ENCODE measurements at regions not wholly inside any gene's neighbourhood (a gene's known extent, or its start where the extent isn't known, plus 50 kb on each side); places are given as distances from the start of the nearest gene placed in this dataset.
"Not testable (repeated sequence)": the region's sequence is repeated elsewhere in the genome, so short reads cannot be mapped to it uniquely, and the experiment has no call there.

DNA sequence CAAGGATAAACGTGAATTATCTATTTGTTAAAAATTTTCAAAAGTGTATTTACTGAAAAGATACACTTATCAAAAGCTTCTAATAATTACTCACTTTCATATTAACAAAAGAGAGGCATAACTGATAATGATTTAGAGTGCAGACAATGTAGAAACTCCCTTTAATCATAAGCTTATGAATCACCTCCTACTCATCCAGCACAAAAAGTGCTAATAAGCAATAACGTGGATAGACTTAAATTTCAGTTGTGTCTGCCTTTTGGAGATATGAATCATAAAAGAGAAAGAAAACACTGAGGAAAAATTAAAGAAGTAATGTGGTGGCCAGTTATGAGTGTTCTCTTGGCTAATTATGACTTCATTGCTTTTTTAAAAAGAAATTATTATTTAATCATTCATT, 827.6 kb upstream of the B3GALT2 start:
- H3K27me3 ChIP-seq (ENCODE audit: insufficient read depth, low read length, poor library complexity, severe bottlenecking): no peaks in the 10 kb centered on the region
- TF ChIP-seq, protein P1, sequence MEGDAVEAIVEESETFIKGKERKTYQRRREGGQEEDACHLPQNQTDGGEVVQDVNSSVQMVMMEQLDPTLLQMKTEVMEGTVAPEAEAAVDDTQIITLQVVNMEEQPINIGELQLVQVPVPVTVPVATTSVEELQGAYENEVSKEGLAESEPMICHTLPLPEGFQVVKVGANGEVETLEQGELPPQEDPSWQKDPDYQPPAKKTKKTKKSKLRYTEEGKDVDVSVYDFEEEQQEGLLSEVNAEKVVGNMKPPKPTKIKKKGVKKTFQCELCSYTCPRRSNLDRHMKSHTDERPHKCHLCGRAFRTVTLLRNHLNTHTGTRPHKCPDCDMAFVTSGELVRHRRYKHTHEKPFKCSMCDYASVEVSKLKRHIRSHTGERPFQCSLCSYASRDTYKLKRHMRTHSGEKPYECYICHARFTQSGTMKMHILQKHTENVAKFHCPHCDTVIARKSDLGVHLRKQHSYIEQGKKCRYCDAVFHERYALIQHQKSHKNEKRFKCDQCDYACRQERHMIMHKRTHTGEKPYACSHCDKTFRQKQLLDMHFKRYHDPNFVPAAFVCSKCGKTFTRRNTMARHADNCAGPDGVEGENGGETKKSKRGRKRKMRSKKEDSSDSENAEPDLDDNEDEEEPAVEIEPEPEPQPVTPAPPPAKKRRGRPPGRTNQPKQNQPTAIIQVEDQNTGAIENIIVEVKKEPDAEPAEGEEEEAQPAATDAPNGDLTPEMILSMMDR (conservative IDR thresholded peaks at IDR 0.05; ENCODE audit: low read length): no peak
- TF ChIP-seq EZH2phosphoT487 (IDR thresholded peaks at IDR 0.05; ENCODE audit: borderline replicate concordance): no peak
- no peaks in the 10 kb centered on the region for H3K4me1 ChIP-seq (ENCODE audit: insufficient read depth, low read length, poor library complexity, severe bottlenecking)
- H3F3A ChIP-seq (ENCODE audit: low read depth): no peaks in the 10 kb centered on the region
- H3K4me2 ChIP-seq (ENCODE audit: low read depth, low read length, poor library complexity, severe bottlenecking): no peak overlapping the region
- no peaks in the 10 kb centered on the region for H3K79me2 ChIP-seq (ENCODE audit: insufficient read depth, low read length)
- H3K36me3 ChIP-seq (ENCODE audit: insufficient read depth, low read length): no peaks in the 10 kb centered on the region
- H3K9me2 ChIP-seq (replicated peaks; ENCODE audit: low read depth, low read length): no peaks in the 10 kb centered on the region
- no peaks in the 10 kb centered on the region for H3K9me3 ChIP-seq (ENCODE audit: insufficient read depth, low read depth, low read length)
- H3K4me3 ChIP-seq (ENCODE audit: low read length, poor library complexity, severe bottlenecking): no peak overlapping the region
- H2AFZ ChIP-seq (ENCODE audit: low read length): no peak overlapping the region
- H4K20me1 ChIP-seq (ENCODE audit: insufficient read depth, low read length, poor library complexity, severe bottlenecking): no peaks in the 10 kb centered on the region
- no peak overlapping the region for H3K9ac ChIP-seq (ENCODE audit: low read depth, low read length, poor library complexity, severe bottlenecking)

DNA sequence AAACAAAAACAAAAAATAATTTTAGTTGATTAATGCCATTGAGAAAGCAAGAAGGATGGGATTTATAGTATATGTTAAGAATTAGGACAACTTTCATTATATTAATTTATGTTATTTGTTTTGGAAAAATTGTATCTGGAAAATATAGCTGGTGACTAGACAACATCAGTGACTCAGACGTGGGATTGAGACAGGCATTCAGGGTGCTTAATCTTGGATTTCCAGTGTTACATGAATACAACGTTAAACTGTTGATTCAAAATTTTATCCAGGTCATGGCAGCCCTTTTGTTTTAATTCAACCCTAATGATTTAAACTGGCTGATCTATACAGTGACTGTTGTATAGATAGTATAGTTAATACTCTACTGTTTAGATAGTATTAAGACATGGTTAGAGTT, 827.1 kb upstream of the B3GALT2 start:
- TF ChIP-seq EZH2phosphoT487 (IDR thresholded peaks at IDR 0.05; ENCODE audit: borderline replicate concordance): no peak
- TF ChIP-seq, protein P1 (conservative IDR thresholded peaks at IDR 0.05; ENCODE audit: low read length): no peak
- Histone ChIP-seq H3K79me2 (ENCODE audit: insufficient read depth, low read length) (no peaks in the 10 kb centered on the region), H2AFZ (ENCODE audit: low read length) (no peak overlapping the region)

DNA sequence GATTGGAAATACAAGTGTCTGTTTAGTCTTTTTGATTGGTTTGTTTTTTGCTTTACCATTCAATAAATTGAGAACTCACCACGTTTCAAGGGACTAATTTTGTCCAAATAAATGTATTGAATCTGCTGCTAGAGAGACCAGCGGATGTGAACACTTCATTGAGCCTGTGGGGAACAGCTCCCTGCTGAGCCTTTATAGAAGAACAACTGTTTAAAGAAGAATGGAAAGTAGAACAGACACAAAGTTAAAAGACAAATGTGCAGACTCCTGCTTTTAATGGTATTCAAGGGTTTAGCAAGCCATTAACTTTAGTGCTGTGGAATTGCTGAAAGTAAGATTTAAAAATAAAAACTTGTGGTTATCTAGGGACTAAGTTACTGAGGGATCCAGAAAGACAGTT, 817.7 kb upstream of the B3GALT2 start:
- no peak overlapping the region for H3K4me2 ChIP-seq (ENCODE audit: low read depth, low read length, poor library complexity, severe bottlenecking)
- H3K9me3 ChIP-seq (ENCODE audit: insufficient read depth, low read depth, low read length): no peaks in the 10 kb centered on the region; the same call in 1 of the 2 replicates
- H3K9me2 ChIP-seq (replicated peaks; ENCODE audit: low read depth, low read length): no peaks in the 10 kb centered on the region
- H3K79me2 ChIP-seq (ENCODE audit: insufficient read depth, low read length): no peaks in the 10 kb centered on the region
- no peaks in the 10 kb centered on the region for H3F3A ChIP-seq (ENCODE audit: low read depth)
- H3K4me1 ChIP-seq (ENCODE audit: insufficient read depth, low read length, poor library complexity, severe bottlenecking): no peaks in the 10 kb centered on the region
- H2AFZ ChIP-seq (ENCODE audit: low read length): no peak overlapping the region
- H4K20me1 ChIP-seq (ENCODE audit: insufficient read depth, low read length, poor library complexity, severe bottlenecking): no peaks in the 10 kb centered on the region
- no peaks in the 10 kb centered on the region for H3K36me3 ChIP-seq (ENCODE audit: insufficient read depth, low read length)
- H3K9ac ChIP-seq (ENCODE audit: low read depth, low read length, poor library complexity, severe bottlenecking): no peak overlapping the region
- TF ChIP-seq, protein P1 (conservative IDR thresholded peaks at IDR 0.05; ENCODE audit: low read length): no peak
- no peak for TF ChIP-seq EZH2phosphoT487 (IDR thresholded peaks at IDR 0.05; ENCODE audit: borderline replicate concordance)
- no peaks in the 10 kb centered on the region for H3K27me3 ChIP-seq (ENCODE audit: insufficient read depth, low read length, poor library complexity, severe bottlenecking)
- H3K4me3 ChIP-seq (ENCODE audit: low read length, poor library complexity, severe bottlenecking): no peak overlapping the region

More for the DNA sequence above, 827.1 kb upstream of the B3GALT2 start:
- no peak overlapping the region for H3K4me2 ChIP-seq (ENCODE audit: low read depth, low read length, poor library complexity, severe bottlenecking)
- H3K9me3 ChIP-seq (ENCODE audit: insufficient read depth, low read depth, low read length): no peaks in the 10 kb centered on the region
- no peaks in the 10 kb centered on the region for H3K4me1 ChIP-seq (ENCODE audit: insufficient read depth, low read length, poor library complexity, severe bottlenecking)
- H4K20me1 ChIP-seq (ENCODE audit: insufficient read depth, low read length, poor library complexity, severe bottlenecking): no peaks in the 10 kb centered on the region
- no peak overlapping the region for H3K4me3 ChIP-seq (ENCODE audit: low read length, poor library complexity, severe bottlenecking)
- H3K27me3 ChIP-seq (ENCODE audit: insufficient read depth, low read length, poor library complexity, severe bottlenecking): no peaks in the 10 kb centered on the region
- no peaks in the 10 kb centered on the region for H3F3A ChIP-seq (ENCODE audit: low read depth)
- no peaks in the 10 kb centered on the region for H3K36me3 ChIP-seq (ENCODE audit: insufficient read depth, low read length)
- no peak overlapping the region for H3K9ac ChIP-seq (ENCODE audit: low read depth, low read length, poor library complexity, severe bottlenecking)
- no peaks in the 10 kb centered on the region for H3K9me2 ChIP-seq (replicated peaks; ENCODE audit: low read depth, low read length)

DNA sequence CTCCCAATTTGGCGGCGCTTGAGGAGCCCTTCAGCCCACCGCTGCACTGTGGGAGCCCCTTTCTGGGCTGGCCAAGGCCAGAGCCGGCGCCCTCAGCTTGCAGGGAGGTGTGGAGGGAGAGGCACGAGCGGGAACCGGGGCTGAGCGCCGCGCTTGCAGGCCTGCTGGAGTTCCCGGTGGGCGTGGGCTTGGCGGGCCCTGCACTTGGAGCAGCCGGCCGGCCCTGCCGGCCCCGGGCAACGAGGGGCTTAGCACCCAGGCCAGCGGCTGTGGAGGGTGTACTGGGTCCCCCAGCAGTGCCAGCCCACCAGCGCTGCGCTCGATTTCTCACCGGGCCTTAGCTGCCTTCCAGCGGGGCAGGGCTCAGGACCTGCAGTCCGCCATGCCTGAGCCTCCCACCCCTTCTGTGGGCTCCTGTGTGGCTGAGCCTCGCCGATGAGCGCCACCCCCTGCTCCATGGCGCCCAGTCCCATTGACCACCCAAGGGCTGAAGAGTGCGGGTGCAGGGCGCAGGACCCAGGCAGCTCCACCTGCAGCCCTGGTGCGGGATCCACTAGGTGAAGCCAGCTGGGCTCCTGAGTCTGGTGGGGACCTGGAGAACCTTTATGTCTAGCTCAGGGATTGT, 815.4 kb upstream of the B3GALT2 start:
- not testable (repeated sequence) for H3K9me3 ChIP-seq (ENCODE audit: insufficient read depth, low read depth, low read length); H3K36me3 ChIP-seq (ENCODE audit: insufficient read depth, low read length); H4K20me1 ChIP-seq (ENCODE audit: insufficient read depth, low read length, poor library complexity, severe bottlenecking); H3F3A ChIP-seq (ENCODE audit: low read depth); H3K9me2 ChIP-seq (replicated peaks; ENCODE audit: low read depth, low read length); H3K79me2 ChIP-seq (ENCODE audit: insufficient read depth, low read length); H2AFZ ChIP-seq (ENCODE audit: low read length); H3K4me2 ChIP-seq (ENCODE audit: low read depth, low read length, poor library complexity, severe bottlenecking); H3K9ac ChIP-seq (ENCODE audit: low read depth, low read length, poor library complexity, severe bottlenecking); H3K4me1 ChIP-seq (ENCODE audit: insufficient read depth, low read length, poor library complexity, severe bottlenecking); H3K4me3 ChIP-seq (ENCODE audit: low read length, poor library complexity, severe bottlenecking); H3K27me3 ChIP-seq (ENCODE audit: insufficient read depth, low read length, poor library complexity, severe bottlenecking)

All from Loucy (cell line).